Tibial artery (tissue), 4 donors: ENCODE measurements at regions not wholly inside any gene's neighbourhood (a gene's known extent, or its start where the extent isn't known, plus 50 kb on each side); places are given as distances from the start of the nearest gene placed in this dataset.

Experiments
- DNase-seq, 2 donors: peaks; one replicate each; pipeline ENCODE4 v3.0.0-alpha.2; 2019
- H3K27ac ChIP-seq, 2 donors: fragments of 200-600 bp; sonication (generic) in 1 of 2; 1 replicate in 1 of 2; 2 replicates in 1 of 2; pipeline ENCODE4 v1.5.1; 2018 to 2019; ENCODE audit warnings: mild to moderate bottlenecking in 1 of 2
- H3K27me3 ChIP-seq, 2 donors: fragments of 200-600 bp; sonication (generic) in 1 of 2; one replicate each; pipeline versions ENCODE4 v1.5.1 to v1.6.0; 2016 to 2019
- H3K36me3 ChIP-seq, 3 donors: fragments of 200-600 bp; sonication (generic) in 2 of 3; one replicate each; pipeline ENCODE4 v1.5.1; 2016 to 2019; ENCODE audit warnings: mild to moderate bottlenecking in 2 of 3
- H3K4me1 ChIP-seq, 4 donors: fragments of 200-600 bp; sonication (generic) in 2 of 4; 1 replicate in 3 of 4; 2 replicates in 1 of 4; pipeline ENCODE4 v1.5.1; 2016 to 2019
- H3K4me3 ChIP-seq, 2 donors: fragments of 200-600 bp; sonication (generic) in 1 of 2; 1 replicate in 1 of 2; 2 replicates in 1 of 2; pipeline ENCODE4 v1.5.1; 2018 to 2019; ENCODE audit warnings: mild to moderate bottlenecking in 2 of 2
- H3K9me3 ChIP-seq, 3 donors: fragments of 200-600 bp; sonication (generic) in 1 of 3; one replicate each; pipeline ENCODE4 v1.5.1; 2016 to 2019
- intact Hi-C: fragments of 100-400 bp; cut with DNase I; formaldehyde crosslinking; loops from one replicate; pipeline ENCODE4 v1.15.0; 2023; ENCODE audit warnings: low total_unique reads
- TF ChIP-seq, protein P1 (sequence below), 2 experiments: fragments of 200-600 bp in 1 of 2; fragments of 450-650 bp in 1 of 2; IDR thresholded peaks; one replicate each; pipeline ENCODE4 v1.5.1; 2017 to 2019; ENCODE audit warnings: antibody characterized with exemption in 2 of 2, mild to moderate bottlenecking in 1 of 2, moderate library complexity in 1 of 2

DNA sequence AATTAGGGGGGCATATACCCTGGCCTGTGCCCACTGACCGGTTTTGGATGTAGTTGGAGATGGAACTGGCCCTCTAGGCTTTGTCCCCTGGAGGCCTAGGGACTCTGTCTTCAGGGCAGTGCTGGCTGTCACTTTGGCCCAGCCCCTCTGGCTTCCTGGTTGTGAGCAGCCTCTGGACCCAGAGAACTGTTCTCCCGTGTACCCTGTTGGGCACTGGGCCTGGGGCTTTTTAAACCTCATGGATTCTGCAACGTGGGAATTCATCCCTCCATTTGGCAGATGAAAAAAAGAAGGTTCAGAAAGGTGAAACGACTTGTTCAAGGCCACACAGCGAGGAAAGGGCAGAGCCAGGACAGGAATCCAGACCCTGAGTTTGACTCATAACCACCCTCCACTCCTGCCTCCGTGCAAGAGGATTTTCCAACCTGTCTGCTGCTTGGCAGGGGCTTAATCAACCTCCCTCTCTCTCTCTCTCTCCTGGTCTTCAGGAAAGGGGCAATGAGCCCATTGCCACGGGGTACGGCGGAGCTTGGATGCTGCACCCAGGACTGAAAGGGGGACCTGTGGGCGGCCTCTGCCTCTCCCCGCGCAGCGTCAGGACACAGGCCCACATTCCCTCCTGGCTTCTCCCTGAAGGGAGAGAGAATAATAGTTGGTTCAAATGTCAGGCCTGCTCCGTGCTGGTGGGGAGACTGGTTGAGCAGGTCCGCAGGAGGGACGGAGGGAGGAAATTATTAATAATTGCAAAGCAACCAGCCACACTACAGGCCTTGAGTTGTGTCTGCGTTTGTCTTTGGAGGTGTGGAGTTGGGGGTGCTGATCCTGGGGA, 56.0 kb downstream of the CEBPB start:
- Histone ChIP-seq H3K36me3 (no peaks in the 10 kb centered on the region), H3K9me3 (no peaks in the 10 kb centered on the region), H3K27me3 (peaks cover 0 to 16% of the 10 kb centered on the region in 2 donors), H3K27ac (no peak overlapping the region), H3K4me3 (no peak overlapping the region), H3K4me1 (peaks cover 0 to 11% (median 0%) of the 10 kb centered on the region in 4 donors)
- no peak for DNase-seq
- TF ChIP-seq, protein P1, sequence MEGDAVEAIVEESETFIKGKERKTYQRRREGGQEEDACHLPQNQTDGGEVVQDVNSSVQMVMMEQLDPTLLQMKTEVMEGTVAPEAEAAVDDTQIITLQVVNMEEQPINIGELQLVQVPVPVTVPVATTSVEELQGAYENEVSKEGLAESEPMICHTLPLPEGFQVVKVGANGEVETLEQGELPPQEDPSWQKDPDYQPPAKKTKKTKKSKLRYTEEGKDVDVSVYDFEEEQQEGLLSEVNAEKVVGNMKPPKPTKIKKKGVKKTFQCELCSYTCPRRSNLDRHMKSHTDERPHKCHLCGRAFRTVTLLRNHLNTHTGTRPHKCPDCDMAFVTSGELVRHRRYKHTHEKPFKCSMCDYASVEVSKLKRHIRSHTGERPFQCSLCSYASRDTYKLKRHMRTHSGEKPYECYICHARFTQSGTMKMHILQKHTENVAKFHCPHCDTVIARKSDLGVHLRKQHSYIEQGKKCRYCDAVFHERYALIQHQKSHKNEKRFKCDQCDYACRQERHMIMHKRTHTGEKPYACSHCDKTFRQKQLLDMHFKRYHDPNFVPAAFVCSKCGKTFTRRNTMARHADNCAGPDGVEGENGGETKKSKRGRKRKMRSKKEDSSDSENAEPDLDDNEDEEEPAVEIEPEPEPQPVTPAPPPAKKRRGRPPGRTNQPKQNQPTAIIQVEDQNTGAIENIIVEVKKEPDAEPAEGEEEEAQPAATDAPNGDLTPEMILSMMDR (IDR thresholded peaks at IDR 0.05) = no peak
- intact Hi-C loops = no loop called here

DNA sequence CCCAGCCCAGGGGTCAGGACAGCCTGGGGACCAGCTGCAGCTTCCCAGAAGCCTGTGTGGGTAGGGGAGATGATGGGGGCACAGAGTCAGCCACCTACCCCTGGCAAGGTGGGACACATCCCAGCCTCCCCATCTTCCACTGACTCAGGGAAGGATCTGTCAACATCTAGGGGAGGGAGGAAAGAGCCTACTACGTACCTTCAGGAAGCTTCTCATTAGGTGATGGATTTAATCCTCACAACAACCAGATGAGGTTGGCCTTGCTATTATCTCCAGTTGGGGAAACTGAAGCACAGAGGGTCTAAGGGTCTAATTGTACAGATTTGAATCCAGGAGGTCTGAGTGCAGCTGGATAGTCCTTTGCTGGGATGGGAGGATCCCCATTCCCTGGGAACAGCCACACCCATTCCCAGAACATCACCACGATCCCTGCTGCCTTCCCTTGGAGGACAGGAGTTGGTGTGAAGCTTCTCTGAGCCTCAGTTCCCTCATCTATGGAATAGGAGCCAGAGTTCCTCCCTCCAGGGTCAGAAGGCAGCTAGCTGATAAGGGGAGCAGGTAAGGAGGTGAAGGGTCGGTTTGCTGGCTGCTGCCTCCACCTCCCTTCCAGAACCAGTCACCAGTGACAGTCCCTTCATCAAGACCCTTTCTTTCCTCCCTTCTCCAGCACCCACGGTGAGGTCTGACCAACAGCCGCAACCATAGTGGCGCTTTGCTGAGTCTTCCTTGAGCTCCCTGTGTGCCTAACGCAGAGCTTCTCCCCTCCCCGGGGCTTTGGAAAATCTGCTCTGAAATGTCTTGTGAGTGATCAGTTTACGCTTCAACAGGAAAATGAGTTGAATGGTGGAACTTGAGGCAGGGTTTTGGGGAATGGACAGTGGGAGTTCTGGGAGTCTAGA, 56.8 kb downstream of the CEBPB start:
- intact Hi-C loops = no loop called here
- no peak overlapping the region for H3K27ac ChIP-seq
- TF ChIP-seq, protein P1 (IDR thresholded peaks at IDR 0.05) = no peak

DNA sequence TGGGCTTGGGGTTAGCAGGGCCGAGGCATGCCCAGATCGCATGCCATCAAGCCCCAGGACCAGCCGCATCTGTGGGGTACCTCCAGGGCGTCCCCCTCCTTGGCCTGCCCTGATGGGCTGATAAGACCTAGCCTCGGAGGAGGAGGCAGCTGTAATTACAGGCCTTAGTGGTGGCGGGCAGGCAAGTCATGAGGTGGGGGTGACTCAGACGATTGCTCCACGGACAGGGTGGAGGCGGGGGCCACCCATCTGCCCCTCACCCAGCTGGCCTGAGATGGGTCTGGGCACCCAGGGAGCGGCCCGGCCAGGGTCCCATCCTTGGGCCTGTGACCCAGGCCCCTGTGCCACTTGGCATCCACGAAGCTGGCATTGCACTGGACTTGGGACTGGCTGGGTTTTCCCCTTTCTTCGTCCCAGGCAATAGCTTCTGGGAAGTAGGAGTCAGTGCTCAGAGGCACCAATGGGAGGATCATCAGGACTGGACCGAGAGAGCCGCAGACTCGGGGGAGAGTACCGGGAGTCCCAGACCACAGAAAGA, 57.5 kb downstream of the CEBPB start:
- Histone ChIP-seq H3K4me1 (peaks cover 0 to 3% (median 0%) of the 10 kb centered on the region in 4 donors), H3K9me3 (no peaks in the 10 kb centered on the region), H3K27ac (no peak overlapping the region), H3K4me3 (no peak overlapping the region), H3K36me3 (no peaks in the 10 kb centered on the region), H3K27me3 (peaks cover 0 to 7% of the 10 kb centered on the region in 2 donors)
- DNase-seq = no peak
- intact Hi-C loops = no loop called here
- TF ChIP-seq, protein P1 (IDR thresholded peaks at IDR 0.05) = no peak

More for the DNA sequence above, 56.8 kb downstream of the CEBPB start:
- Histone ChIP-seq H3K4me1 (peaks cover 0 to 11% (median 0%) of the 10 kb centered on the region in 4 donors), H3K27me3 (peaks cover 0 to 12% of the 10 kb centered on the region in 2 donors), H3K4me3 (no peak overlapping the region), H3K9me3 (no peaks in the 10 kb centered on the region), H3K36me3 (no peaks in the 10 kb centered on the region)
- DNase-seq = no peak

DNA sequence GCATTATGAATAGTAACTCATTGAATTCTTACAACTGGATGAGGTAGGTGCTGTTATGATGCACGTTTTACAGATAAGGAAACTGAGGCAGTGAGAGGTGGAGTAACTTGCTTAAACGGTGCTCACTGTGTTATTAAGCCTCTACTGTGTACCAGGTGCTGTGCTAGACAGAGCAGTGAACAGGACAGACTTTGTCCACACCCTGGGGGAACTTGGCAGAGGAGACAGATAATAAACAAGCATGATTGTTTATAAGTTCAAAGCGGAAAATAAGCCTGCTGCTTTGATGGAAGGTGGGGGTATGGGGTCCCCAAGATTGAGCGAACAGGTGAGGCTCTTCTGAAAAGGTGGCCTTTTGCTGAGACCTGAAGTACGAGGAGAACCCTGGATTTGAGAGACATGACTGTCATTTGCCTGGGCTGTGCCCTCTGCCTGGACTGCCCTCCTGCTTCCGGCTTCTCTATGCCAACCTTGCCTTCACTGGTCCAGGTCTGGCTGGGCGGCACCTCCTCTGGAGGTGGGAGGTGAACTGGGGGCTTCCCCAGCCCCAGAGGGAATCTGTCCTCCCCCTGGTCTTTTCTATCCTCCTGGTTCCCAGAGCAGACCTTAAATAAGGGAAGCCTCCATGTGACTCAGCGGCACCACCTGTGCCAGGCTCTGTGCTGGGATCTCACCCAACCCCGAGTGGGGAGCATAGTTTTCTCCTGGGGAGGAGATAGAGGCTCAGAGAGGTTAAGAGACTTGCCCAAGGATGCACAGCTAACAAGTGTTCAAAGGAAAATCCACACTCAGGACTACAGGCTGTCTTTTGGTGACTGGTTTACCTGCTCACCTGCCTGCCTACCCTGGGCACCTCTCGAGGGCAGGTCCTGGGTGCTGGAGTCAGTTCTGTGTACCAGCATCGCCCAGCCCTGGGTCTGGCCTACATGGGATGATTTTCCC, 59.1 kb downstream of the CEBPB start:
- TF ChIP-seq, protein P1 (IDR thresholded peaks at IDR 0.05) = no peak
- intact Hi-C loops = no loop called here
- H3K4me3 ChIP-seq = no peak overlapping the region
- H3K36me3 ChIP-seq = no peaks in the 10 kb centered on the region
- DNase-seq = no peak
- H3K27ac ChIP-seq = no peak overlapping the region
- no peaks in the 10 kb centered on the region for H3K27me3 ChIP-seq
- no peaks in the 10 kb centered on the region for H3K9me3 ChIP-seq
- H3K4me1 ChIP-seq = no peaks in the 10 kb centered on the region
